ENCODE measurements at regions not wholly inside any gene's neighbourhood (a gene's known extent, or its start where the extent isn't known, plus 50 kb on each side); places are given as distances from the start of the nearest gene placed in this dataset.

GRCh38 chr20:22807045-22807444, 222.7 kb upstream of the FOXA2 start:
- TF ChIP-seq, protein P1, sequence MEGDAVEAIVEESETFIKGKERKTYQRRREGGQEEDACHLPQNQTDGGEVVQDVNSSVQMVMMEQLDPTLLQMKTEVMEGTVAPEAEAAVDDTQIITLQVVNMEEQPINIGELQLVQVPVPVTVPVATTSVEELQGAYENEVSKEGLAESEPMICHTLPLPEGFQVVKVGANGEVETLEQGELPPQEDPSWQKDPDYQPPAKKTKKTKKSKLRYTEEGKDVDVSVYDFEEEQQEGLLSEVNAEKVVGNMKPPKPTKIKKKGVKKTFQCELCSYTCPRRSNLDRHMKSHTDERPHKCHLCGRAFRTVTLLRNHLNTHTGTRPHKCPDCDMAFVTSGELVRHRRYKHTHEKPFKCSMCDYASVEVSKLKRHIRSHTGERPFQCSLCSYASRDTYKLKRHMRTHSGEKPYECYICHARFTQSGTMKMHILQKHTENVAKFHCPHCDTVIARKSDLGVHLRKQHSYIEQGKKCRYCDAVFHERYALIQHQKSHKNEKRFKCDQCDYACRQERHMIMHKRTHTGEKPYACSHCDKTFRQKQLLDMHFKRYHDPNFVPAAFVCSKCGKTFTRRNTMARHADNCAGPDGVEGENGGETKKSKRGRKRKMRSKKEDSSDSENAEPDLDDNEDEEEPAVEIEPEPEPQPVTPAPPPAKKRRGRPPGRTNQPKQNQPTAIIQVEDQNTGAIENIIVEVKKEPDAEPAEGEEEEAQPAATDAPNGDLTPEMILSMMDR (IDR thresholded peaks at IDR 0.05; ENCODE audit: control extremely low read depth, extremely low read depth, low read depth, missing control alignments) = no peak
- DNase-seq (ENCODE audit: extremely low spot score) = no peak
- CTCF ChIA-PET = no interaction called here
- POLR2A ChIA-PET = no interaction called here

DNA sequence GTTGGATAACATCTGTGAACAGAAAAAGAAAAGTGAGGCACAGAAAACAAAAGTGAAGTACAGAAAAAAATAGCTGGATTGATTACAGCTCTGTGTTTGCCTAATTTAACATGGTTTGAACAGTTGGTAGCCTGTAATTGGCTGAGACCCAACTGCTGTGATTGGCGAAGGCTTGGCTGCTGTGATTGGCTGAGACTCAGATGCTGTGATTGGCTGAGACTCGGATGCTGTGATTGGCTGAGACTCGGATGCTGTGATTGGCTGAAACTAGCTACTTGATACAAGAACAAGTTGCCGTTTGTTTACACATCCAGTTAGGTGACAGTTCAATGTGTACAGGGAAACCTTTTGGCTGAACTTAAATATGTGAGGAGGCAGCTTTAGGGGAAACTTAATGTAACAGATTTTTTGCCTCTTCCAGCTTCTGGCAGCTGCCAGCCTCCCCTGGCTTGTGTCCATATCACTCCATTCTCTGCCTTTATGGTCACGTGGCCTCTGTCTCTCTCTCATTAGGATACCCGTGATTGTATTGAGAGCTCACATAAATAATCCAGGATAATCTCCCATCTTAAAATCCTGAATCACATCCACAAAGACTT, 223.4 kb upstream of the FOXA2 start:
- CTCF ChIA-PET = interaction anchor here (0.9 kb wide), 1 partner anchor 115 kb away, joined by 3 read pairs; no protein-coding TSS in a partner anchor
- TF ChIP-seq, protein P1 (IDR thresholded peaks at IDR 0.05; ENCODE audit: control extremely low read depth, extremely low read depth, low read depth, missing control alignments) = no peak
- DNase-seq (ENCODE audit: extremely low spot score) = no peak
- POLR2A ChIA-PET = no interaction called here

- no peak for DNase-seq (ENCODE audit: extremely low spot score)
- ChIA-PET CTCF (interaction anchor here (0.9 kb wide), 1 partner anchor 116 kb away, joined by 3 read pairs; no protein-coding TSS in a partner anchor), POLR2A (no interaction called here)
- TF ChIP-seq, protein P1 (IDR thresholded peaks at IDR 0.05; ENCODE audit: control extremely low read depth, extremely low read depth, low read depth, missing control alignments) = no peak
These were observed 224.3 kb upstream of the FOXA2 start for GRCh38 chr20:22808628-22809027.

DNA sequence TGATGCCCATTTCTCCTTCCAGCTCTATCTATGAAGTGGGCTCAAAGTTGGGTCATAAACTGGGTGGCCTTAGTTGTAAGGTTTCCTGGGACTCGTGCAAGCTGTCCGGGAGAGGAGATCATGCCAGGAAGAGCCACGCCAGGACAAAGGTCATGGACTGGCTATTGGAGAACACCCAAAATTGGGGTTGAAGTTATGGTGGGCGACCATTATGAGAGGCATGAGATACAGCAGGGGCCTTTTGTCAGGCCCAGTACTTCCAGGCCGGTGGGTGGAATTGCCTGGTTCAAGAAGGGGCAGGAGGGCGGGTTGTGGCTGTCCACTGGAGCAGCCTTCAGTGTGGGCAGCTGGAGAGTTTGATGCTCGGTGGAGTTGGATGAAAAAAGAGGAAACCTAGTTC, 225.1 kb upstream of the SSTR4 start:
- TF ChIP-seq, protein P1 (IDR thresholded peaks at IDR 0.05; ENCODE audit: control extremely low read depth, extremely low read depth, low read depth, missing control alignments) = no peak
- ChIA-PET POLR2A (no interaction called here), CTCF (interaction anchor here (1.0 to 1.4 kb wide), 3 partner anchors 8 to 41 kb away, joined by 3 to 4 read pairs (median 3); no protein-coding TSS in a partner anchor)
- DNase-seq (ENCODE audit: extremely low spot score) = no peak

- no peak for DNase-seq (ENCODE audit: extremely low spot score)
- TF ChIP-seq, protein P1 (IDR thresholded peaks at IDR 0.05; ENCODE audit: control extremely low read depth, extremely low read depth, low read depth, missing control alignments) = no peak
- ChIA-PET CTCF (interaction anchor here (1.0 to 1.4 kb wide), 3 partner anchors 7 to 164 kb away, joined by 3 to 4 read pairs (median 3); no protein-coding TSS in a partner anchor), POLR2A (no interaction called here)
These were observed 224.2 kb upstream of the SSTR4 start for GRCh38 chr20:22810626-22811569.

- ChIA-PET CTCF (interaction anchor here (1.1 to 1.2 kb wide), 2 partner anchors 8 to 12 kb away, joined by 3 read pairs; no protein-coding TSS in a partner anchor), POLR2A (no interaction called here)
- TF ChIP-seq, protein P1 (IDR thresholded peaks at IDR 0.05; ENCODE audit: control extremely low read depth, extremely low read depth, low read depth, missing control alignments) = no peak
- DNase-seq (ENCODE audit: extremely low spot score) = no peak
These were observed 220.5 kb upstream of the SSTR4 start for GRCh38 chr20:22814471-22815205.

Measured in GM10248 (cell line).